Neural cell (in vitro differentiated cells): ENCODE measurements at regions not wholly inside any gene's neighbourhood (a gene's known extent, or its start where the extent isn't known, plus 50 kb on each side); places are given as distances from the start of the nearest gene placed in this dataset.

Experiments
- H2AFZ ChIP-seq: fragments of 200-600, 300-800 bp; sonication (generic), shearing (Covaris generic); 2 replicates; pipeline ENCODE4 v1.6.0; 2014; ENCODE audit warnings: low read depth, mild to moderate bottlenecking, antibody characterized with exemption, low read length, moderate library complexity
- H3F3A ChIP-seq: fragments of 200-600 bp; shearing (Covaris generic); 2 replicates; pipeline ENCODE4 v1.6.1; 2016; ENCODE audit warnings: mild to moderate bottlenecking, moderate library complexity, mixed read lengths, antibody characterized with exemption, low read length; ENCODE audit not compliant: insufficient read depth, poor library complexity, severe bottlenecking
- H3K27ac ChIP-seq: fragments of 200-600, 300-800 bp; sonication (generic), shearing (Covaris generic); 2 replicates; pipeline ENCODE4 v1.5.1; 2014; ENCODE audit warnings: mild to moderate bottlenecking, low read length, moderate library complexity
- H3K27me3 ChIP-seq: fragments of 300-800, 200-600 bp; sonication (generic), shearing (Covaris generic); 2 replicates; pipeline ENCODE4 v1.6.0; 2014; ENCODE audit warnings: mild to moderate bottlenecking, low read depth, low read length, moderate library complexity; ENCODE audit not compliant: insufficient read depth
- H3K36me3 ChIP-seq: fragments of 300-800, 200-600 bp; sonication (generic), shearing (Covaris generic); 2 replicates; pipeline ENCODE4 v1.5.1; 2014; ENCODE audit warnings: mild to moderate bottlenecking, antibody characterized with exemption, low read length, moderate library complexity; ENCODE audit not compliant: insufficient read depth
- H3K4me2 ChIP-seq: fragments of 300-800, 200-600 bp; sonication (generic), shearing (Covaris generic); 2 replicates; pipeline ENCODE4 v1.6.0; 2014; ENCODE audit warnings: mild to moderate bottlenecking, low read length
- H3K4me3 ChIP-seq: fragments of 300-800, 200-600 bp; sonication (generic), shearing (Covaris generic); 2 replicates; pipeline ENCODE4 v1.5.1; 2014; ENCODE audit warnings: mild to moderate bottlenecking, low read length, moderate library complexity
- H3K79me2 ChIP-seq: fragments of 200-600 bp; shearing (Covaris generic); replicated peaks from 2 replicates; pipeline ENCODE4 v1.6.0; 2014; ENCODE audit warnings: mild to moderate bottlenecking, low read length, moderate library complexity; ENCODE audit not compliant: insufficient read depth
- H3K9ac ChIP-seq: fragments of 300-800, 200-600 bp; sonication (generic), shearing (Covaris generic); 2 replicates; pipeline ENCODE4 v1.6.1; 2016; ENCODE audit warnings: mild to moderate bottlenecking, low read length, mixed read lengths
- H3K9me2 ChIP-seq: fragments of 200-600 bp; shearing (Covaris generic); 2 replicates; pipeline ENCODE4 v1.6.1; 2016; ENCODE audit warnings: mild to moderate bottlenecking, low read length, mixed read lengths; ENCODE audit not compliant: insufficient read depth
- H3K9me3 ChIP-seq: fragments of 200-600, 300-800 bp; sonication (generic), shearing (Covaris generic); 2 replicates; pipeline ENCODE4 v1.6.1; 2016; ENCODE audit warnings: mild to moderate bottlenecking, mixed run types, low read length, moderate library complexity, mixed read lengths
- H4K20me1 ChIP-seq: fragments of 200-600 bp; shearing (Covaris generic); 2 replicates; pipeline ENCODE4 v1.6.1; 2016; ENCODE audit warnings: mild to moderate bottlenecking, mixed run types; ENCODE audit not compliant: insufficient read depth
- EP300 ChIP-seq: fragments of 450-650 bp; conservative IDR thresholded peaks from 2 replicates; pipeline ENCODE4 v1.6.1; 2014; ENCODE audit warnings: antibody characterized with exemption, mild to moderate bottlenecking, moderate library complexity; ENCODE audit not compliant: poor library complexity, severe bottlenecking
- EZH2 ChIP-seq: fragments of 200-600, 300-800 bp; shearing (Covaris generic), sonication (generic); IDR thresholded peaks from 2 replicates; pipeline ENCODE4 v1.6.1; 2014; ENCODE audit warnings: antibody characterized with exemption, low read length, borderline replicate concordance, mild to moderate bottlenecking; ENCODE audit not compliant: insufficient read depth, poor library complexity, severe bottlenecking
- MXI1 ChIP-seq: fragments of 450-650 bp; conservative IDR thresholded peaks from 2 replicates; pipeline ENCODE4 v1.6.1; 2014; ENCODE audit warnings: antibody characterized with exemption, mild to moderate bottlenecking; ENCODE audit not compliant: poor library complexity, severe bottlenecking
- POLR2AphosphoS5 ChIP-seq: IDR thresholded peaks from 2 replicates; pipeline ENCODE4 v1.6.1; 2012
- RAD21 ChIP-seq: fragments of 450-650 bp; conservative IDR thresholded peaks from 2 replicates; pipeline ENCODE4 v1.6.1; 2014; ENCODE audit warnings: antibody characterized with exemption, mild to moderate bottlenecking, moderate library complexity
- SMC3 ChIP-seq: fragments of 450-650 bp; conservative IDR thresholded peaks from 2 replicates; pipeline ENCODE4 v1.6.1; 2014; ENCODE audit warnings: antibody characterized with exemption, mild to moderate bottlenecking, moderate library complexity; ENCODE audit not compliant: poor library complexity
- TAF1 ChIP-seq: IDR thresholded peaks from 2 replicates; pipeline ENCODE4 v1.6.1; 2012; ENCODE audit warnings: low read depth
- TF ChIP-seq, protein P1 (sequence below): fragments of 450-650 bp; IDR thresholded peaks from 2 replicates; pipeline ENCODE4 v1.5.1; 2014; ENCODE audit warnings: antibody characterized with exemption, mild to moderate bottlenecking, moderate library complexity; ENCODE audit not compliant: poor library complexity, severe bottlenecking
- TF ChIP-seq, protein P2 (sequence below): IDR thresholded peaks from 2 replicates; pipeline ENCODE4 v1.6.1; 2012; ENCODE audit warnings: borderline replicate concordance

DNA sequence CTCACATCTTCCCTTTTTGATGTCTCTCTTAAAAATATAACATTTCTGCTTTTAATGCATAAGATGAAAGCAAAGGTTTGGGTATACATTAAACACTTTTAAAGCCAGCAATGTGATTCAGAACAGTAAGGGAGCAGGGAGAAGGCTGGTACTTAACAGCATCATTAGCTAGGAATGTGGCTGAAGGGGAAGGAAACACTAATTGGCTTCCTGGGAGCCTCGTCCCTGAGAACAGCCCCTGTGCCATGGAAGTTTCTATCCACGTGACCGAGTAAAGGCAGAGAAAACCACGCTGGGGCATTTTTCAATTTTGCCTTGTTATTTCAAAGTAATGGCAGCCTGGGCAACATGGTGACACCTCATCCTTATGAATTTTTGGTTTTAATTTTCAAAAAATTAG is 109.2 kb upstream of the GPC1 start:
- Histone ChIP-seq H3K4me2 (no peak overlapping the region), H2AFZ (no peak overlapping the region), H3K36me3 (no peaks in the 10 kb centered on the region), H3K4me3 (no peak overlapping the region), H3K27ac (no peak overlapping the region), H3K79me2 (no peaks in the 10 kb centered on the region), H3K27me3 (no peaks in the 10 kb centered on the region), H4K20me1 (no peaks in the 10 kb centered on the region), H3K9ac (no peak overlapping the region), H3F3A (no peaks in the 10 kb centered on the region), H3K9me2 (no peaks in the 10 kb centered on the region), H3K9me3 (peaks cover 1% of the 10 kb centered on the region)
- TF ChIP-seq, protein P1, sequence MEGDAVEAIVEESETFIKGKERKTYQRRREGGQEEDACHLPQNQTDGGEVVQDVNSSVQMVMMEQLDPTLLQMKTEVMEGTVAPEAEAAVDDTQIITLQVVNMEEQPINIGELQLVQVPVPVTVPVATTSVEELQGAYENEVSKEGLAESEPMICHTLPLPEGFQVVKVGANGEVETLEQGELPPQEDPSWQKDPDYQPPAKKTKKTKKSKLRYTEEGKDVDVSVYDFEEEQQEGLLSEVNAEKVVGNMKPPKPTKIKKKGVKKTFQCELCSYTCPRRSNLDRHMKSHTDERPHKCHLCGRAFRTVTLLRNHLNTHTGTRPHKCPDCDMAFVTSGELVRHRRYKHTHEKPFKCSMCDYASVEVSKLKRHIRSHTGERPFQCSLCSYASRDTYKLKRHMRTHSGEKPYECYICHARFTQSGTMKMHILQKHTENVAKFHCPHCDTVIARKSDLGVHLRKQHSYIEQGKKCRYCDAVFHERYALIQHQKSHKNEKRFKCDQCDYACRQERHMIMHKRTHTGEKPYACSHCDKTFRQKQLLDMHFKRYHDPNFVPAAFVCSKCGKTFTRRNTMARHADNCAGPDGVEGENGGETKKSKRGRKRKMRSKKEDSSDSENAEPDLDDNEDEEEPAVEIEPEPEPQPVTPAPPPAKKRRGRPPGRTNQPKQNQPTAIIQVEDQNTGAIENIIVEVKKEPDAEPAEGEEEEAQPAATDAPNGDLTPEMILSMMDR = no peak
- TF ChIP-seq, protein P2, sequence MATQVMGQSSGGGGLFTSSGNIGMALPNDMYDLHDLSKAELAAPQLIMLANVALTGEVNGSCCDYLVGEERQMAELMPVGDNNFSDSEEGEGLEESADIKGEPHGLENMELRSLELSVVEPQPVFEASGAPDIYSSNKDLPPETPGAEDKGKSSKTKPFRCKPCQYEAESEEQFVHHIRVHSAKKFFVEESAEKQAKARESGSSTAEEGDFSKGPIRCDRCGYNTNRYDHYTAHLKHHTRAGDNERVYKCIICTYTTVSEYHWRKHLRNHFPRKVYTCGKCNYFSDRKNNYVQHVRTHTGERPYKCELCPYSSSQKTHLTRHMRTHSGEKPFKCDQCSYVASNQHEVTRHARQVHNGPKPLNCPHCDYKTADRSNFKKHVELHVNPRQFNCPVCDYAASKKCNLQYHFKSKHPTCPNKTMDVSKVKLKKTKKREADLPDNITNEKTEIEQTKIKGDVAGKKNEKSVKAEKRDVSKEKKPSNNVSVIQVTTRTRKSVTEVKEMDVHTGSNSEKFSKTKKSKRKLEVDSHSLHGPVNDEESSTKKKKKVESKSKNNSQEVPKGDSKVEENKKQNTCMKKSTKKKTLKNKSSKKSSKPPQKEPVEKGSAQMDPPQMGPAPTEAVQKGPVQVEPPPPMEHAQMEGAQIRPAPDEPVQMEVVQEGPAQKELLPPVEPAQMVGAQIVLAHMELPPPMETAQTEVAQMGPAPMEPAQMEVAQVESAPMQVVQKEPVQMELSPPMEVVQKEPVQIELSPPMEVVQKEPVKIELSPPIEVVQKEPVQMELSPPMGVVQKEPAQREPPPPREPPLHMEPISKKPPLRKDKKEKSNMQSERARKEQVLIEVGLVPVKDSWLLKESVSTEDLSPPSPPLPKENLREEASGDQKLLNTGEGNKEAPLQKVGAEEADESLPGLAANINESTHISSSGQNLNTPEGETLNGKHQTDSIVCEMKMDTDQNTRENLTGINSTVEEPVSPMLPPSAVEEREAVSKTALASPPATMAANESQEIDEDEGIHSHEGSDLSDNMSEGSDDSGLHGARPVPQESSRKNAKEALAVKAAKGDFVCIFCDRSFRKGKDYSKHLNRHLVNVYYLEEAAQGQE = no peak
- TF ChIP-seq RAD21 = no peak
- no peak for TF ChIP-seq EP300

DNA sequence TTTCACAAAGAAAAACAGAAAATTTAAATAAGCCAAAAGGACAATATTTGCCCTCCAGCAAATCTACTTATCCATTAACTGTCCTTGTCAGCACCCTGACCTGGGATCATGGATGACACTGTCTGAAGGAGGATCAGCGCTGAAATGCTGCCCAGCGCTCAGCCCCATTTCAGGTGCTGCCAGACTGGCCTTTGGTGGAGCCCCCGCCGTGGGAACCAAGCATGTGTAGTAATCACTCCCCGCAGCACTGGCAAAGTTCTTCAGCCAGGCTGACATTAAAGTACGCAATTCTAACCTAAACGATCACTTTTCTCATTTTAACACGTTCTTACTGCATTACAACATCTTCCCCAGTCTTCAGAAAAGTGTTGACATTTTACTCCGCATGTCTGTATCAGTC is 108.6 kb upstream of the GPC1 start:
- H3K4me2 ChIP-seq = no peak overlapping the region
- TF ChIP-seq SMC3 (no peak), MXI1 (no peak), RAD21 (no peak), EP300 (no peak), TAF1 (no peak), POLR2AphosphoS5 (no peak), EZH2 (no peak)
- TF ChIP-seq, protein P2 = no peak
- TF ChIP-seq, protein P1 = no peak
- H3K27me3 ChIP-seq = no peaks in the 10 kb centered on the region
- H3K79me2 ChIP-seq = no peaks in the 10 kb centered on the region
- H3K9me3 ChIP-seq = peaks cover 2% of the 10 kb centered on the region
- no peaks in the 10 kb centered on the region for H4K20me1 ChIP-seq
- no peak overlapping the region for H3K27ac ChIP-seq
- no peak overlapping the region for H3K4me3 ChIP-seq
- no peak overlapping the region for H2AFZ ChIP-seq
- H3K9ac ChIP-seq = no peak overlapping the region
- no peaks in the 10 kb centered on the region for H3K36me3 ChIP-seq
- no peaks in the 10 kb centered on the region for H3K9me2 ChIP-seq
- no peaks in the 10 kb centered on the region for H3F3A ChIP-seq
